NCI-H446 treated with DMSO at 0.1 percent for 48 hours (cell line): ENCODE measurements at regions not wholly inside any gene's neighbourhood (a gene's known extent, or its start where the extent isn't known, plus 50 kb on each side); places are given as distances from the start of the nearest gene placed in this dataset.

Experiments
- DNase-seq: peaks from one replicate; lab custom pipeline; 2025; lab: John Stamatoyannopoulos, UW

- DNase-seq = peak; percentile 86
Observed at GRCh38 chr4:113849771-113850170, 88.2 kb upstream of the CAMK2D start.

- DNase-seq = no peak
Observed at GRCh38 chr4:113847710-113848109, 86.2 kb upstream of the CAMK2D start.

- no peak for DNase-seq
Observed at GRCh38 chr4:113846433-113846832, 84.9 kb upstream of the CAMK2D start.

GRCh38 chr4:113845138-113845537 is 83.6 kb upstream of the CAMK2D start:
- DNase-seq = no peak

DNA sequence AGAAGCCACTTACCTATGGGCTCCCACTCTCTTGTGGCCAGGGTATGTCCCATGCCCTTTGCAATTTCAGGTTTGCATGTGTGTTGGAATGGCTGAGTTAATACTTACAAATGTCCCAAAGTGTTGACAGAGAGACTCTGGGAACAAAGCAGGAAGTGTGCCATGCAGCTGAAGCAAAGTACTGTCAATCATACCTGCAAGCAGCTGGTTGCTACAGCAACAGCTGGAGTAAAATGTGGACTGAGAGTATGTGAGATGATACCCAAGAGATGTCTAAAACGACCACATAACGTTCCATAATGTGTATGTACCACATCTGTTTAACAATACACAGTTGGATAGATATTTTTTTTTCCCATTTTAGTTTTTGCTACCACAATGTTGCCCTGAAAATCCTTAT is 82.8 kb upstream of the CAMK2D start:
- DNase-seq = no peak

GRCh38 chr4:113840861-113841260 is 79.3 kb upstream of the CAMK2D start:
- no peak for DNase-seq

GRCh38 chr4:113838460-113838859 is 76.9 kb upstream of the CAMK2D start:
- no peak for DNase-seq

DNA sequence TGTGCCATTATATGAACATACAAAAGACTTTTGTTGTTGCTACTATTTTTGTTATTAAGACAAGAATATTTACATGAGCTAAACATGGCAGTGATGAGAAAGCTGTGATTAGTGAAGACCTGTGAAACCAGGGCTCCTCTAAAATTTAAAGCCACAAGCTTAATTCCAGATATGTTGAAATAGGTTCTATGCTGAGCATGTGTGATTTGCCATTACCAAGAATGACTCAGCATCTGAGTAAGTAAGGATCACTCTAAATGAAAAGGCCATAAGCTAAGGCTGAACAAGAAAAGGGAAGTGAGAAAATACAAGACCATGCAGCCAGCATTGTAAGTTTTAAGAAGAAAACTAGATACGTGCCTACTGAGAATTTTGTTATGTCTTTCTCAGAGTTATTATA is 75.9 kb upstream of the CAMK2D start:
- DNase-seq = no peak

- DNase-seq = no peak
Observed at GRCh38 chr4:113835005-113835404, 73.5 kb upstream of the CAMK2D start.

- no peak for DNase-seq
Observed at GRCh38 chr4:113834298-113834697, 72.8 kb upstream of the CAMK2D start.

DNA sequence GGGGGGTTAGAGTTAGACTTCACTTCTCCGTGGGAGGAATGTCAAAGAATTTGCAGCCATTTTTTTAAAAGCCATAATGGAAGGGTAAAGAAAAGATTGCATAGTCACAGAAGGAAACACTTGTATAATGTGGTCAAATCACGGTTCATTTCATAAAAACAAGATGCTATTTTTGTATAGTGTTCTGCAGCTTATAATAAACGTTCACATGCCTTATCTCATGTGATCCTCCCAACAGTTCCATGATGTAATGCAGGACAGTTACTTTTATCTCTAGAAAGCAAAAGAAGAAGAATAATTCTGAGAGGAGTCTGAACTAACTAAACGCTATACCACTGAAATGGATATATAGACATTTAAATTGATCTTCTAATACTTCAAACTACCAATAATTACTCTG is 71.3 kb upstream of the CAMK2D start:
- DNase-seq = no peak

DNA sequence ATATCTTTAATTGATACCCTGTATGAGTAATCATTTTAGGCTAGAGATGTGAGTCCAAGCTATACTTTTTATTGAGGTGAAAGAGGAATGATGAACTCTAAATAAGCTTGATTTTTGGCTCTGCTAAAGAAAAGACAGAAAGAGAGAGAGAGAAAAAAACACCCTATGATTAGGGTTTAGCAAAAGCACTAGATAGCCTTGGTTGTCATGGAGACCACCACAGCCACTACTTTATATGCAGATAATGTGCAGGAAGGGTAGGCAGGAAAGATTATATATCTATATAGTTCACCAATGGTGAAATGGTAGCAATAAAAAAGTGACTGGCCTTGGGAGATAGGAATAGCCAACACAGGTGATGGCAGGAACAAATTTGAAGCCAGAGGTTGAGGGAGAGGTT is 69.9 kb upstream of the CAMK2D start:
- no peak for DNase-seq

GRCh38 chr4:113828702-113829101 is 67.2 kb upstream of the CAMK2D start:
- DNase-seq = no peak

GRCh38 chr4:113827285-113827684 is 65.7 kb upstream of the CAMK2D start:
- DNase-seq = no peak

GRCh38 chr4:113826421-113826820 is 64.9 kb upstream of the CAMK2D start:
- DNase-seq = peak; percentile 21

GRCh38 chr4:113825272-113825671 is 63.7 kb upstream of the CAMK2D start:
- no peak for DNase-seq

DNA sequence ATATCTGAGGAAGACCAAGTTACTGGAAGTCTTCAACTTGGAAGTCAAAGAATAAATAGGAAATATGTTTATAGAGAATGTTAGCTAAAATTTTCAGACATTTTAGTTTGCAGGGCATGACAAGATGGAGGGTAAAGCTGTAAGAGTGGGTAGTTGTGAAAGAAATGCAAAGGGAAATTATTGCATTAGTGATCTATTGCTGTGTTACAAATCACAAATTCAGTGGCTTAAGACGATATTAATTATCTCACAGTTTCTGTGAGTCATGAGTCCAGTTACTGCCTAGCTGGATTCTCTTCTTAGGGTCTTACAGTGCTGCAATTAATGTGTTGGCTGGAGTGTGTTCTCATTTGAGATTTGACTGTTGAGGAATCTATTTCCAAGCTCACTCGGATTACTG is 62.9 kb upstream of the CAMK2D start:
- no peak for DNase-seq

GRCh38 chr4:113823291-113823659 is 61.7 kb upstream of the CAMK2D start:
- no peak for DNase-seq

GRCh38 chr4:113822555-113823290 is 61.2 kb upstream of the CAMK2D start:
- DNase-seq = no peak

GRCh38 chr4:113821856-113822255 is 60.3 kb upstream of the CAMK2D start:
- no peak for DNase-seq

DNA sequence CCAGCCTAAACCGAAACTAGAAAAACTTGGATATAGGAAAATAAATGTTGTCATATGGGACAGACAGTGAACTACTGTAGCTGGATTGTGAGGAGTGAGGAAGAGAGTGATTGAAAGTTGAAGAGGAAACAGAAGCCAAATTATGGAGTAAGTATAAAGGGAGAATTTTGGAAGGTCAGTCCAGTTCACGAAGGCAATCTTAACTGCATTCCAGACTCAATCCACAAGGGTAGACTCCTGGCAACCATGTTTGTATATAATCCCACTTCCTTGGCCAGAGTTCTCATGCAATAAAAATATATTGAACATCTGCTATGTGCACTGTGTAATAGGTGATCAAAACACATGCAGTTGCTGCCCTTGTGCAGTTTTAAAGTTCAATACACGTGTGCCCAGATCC is 58.6 kb upstream of the CAMK2D start:
- DNase-seq = no peak

GRCh38 chr4:113815826-113816225 is 54.3 kb upstream of the CAMK2D start:
- no peak for DNase-seq

- no peak for DNase-seq
Observed at GRCh38 chr4:113811359-113811758, 49.8 kb upstream of the CAMK2D start.
